ENCODE measurements at regions not wholly inside any gene's neighbourhood (a gene's known extent, or its start where the extent isn't known, plus 50 kb on each side); places are given as distances from the start of the nearest gene placed in this dataset.

- H3K4me3 ChIP-seq (ENCODE audit: low read length) = no peak overlapping the region
- TF ChIP-seq CTCF (IDR thresholded peaks at IDR 0.05; ENCODE audit: insufficient read depth, low read depth, low read length, missing control alignments) = no peak
- no peak for DNase-seq (ENCODE audit: low read depth)
These were observed 449.3 kb upstream of the NPVF start for GRCh38 chr7:25677595-25677994.

- H3K4me3 ChIP-seq (ENCODE audit: low read length) = no peak overlapping the region
- no peak for TF ChIP-seq CTCF (IDR thresholded peaks at IDR 0.05; ENCODE audit: insufficient read depth, low read depth, low read length, missing control alignments)
- DNase-seq (ENCODE audit: low read depth) = no peak
These were observed 449.9 kb upstream of the NPVF start for GRCh38 chr7:25678215-25678614.

- no peak for DNase-seq (ENCODE audit: low read depth)
- H3K4me3 ChIP-seq (ENCODE audit: low read length) = no peak overlapping the region
- TF ChIP-seq CTCF (IDR thresholded peaks at IDR 0.05; ENCODE audit: insufficient read depth, low read depth, low read length, missing control alignments) = no peak
These were observed 452.4 kb upstream of the NPVF start for GRCh38 chr7:25680636-25681035.

GRCh38 chr7:25684360-25684759, 456.1 kb upstream of the NPVF start:
- no peak overlapping the region for H3K4me3 ChIP-seq (ENCODE audit: low read length)
- TF ChIP-seq CTCF (IDR thresholded peaks at IDR 0.05; ENCODE audit: insufficient read depth, low read depth, low read length, missing control alignments) = no peak
- DNase-seq (ENCODE audit: low read depth) = no peak

- DNase-seq (ENCODE audit: low read depth) = no peak
- no peak for TF ChIP-seq CTCF (IDR thresholded peaks at IDR 0.05; ENCODE audit: insufficient read depth, low read depth, low read length, missing control alignments)
- H3K4me3 ChIP-seq (ENCODE audit: low read length) = no peak overlapping the region
These were observed 458.2 kb upstream of the NPVF start for GRCh38 chr7:25686493-25686892.

- no peak for DNase-seq (ENCODE audit: low read depth)
- H3K4me3 ChIP-seq (ENCODE audit: low read length) = no peak overlapping the region
- no peak for TF ChIP-seq CTCF (IDR thresholded peaks at IDR 0.05; ENCODE audit: insufficient read depth, low read depth, low read length, missing control alignments)
These were observed 457.8 kb upstream of the NFE2L3 start for GRCh38 chr7:25694211-25694610.

GRCh38 chr7:25694699-25695098, 457.3 kb upstream of the NFE2L3 start:
- no peak overlapping the region for H3K4me3 ChIP-seq (ENCODE audit: low read length)
- no peak for TF ChIP-seq CTCF (IDR thresholded peaks at IDR 0.05; ENCODE audit: insufficient read depth, low read depth, low read length, missing control alignments)
- no peak for DNase-seq (ENCODE audit: low read depth)
